GM21381 (cell line): ENCODE measurements at regions not wholly inside any gene's neighbourhood (a gene's known extent, or its start where the extent isn't known, plus 50 kb on each side); places are given as distances from the start of the nearest gene placed in this dataset.
"Not testable (repeated sequence)": the region's sequence is repeated elsewhere in the genome, so short reads cannot be mapped to it uniquely, and the experiment has no call there.

ENCODE experiments used
- ATAC-seq: cut with Tn5 transposase; IDR thresholded peaks from one replicate; pipeline ENCODE4 v1.9.1; 2021; ENCODE audit warnings: mild to moderate bottlenecking, moderate library complexity; ENCODE audit not compliant: unreplicated experiment

GRCh38 chr17:74126179-74126900 lies 77.1 kb upstream of the RPL38 start:
- ATAC-seq: no peak

GRCh38 chr17:74126959-74127358 lies 76.5 kb upstream of the RPL38 start:
- ATAC-seq: no peak

GRCh38 chr17:74128456-74129211 lies 74.8 kb upstream of the RPL38 start:
- no peak for ATAC-seq

GRCh38 chr17:74129800-74130199 lies 73.7 kb upstream of the RPL38 start:
- ATAC-seq: not testable (repeated sequence)

- no peak for ATAC-seq
These were observed 73.2 kb upstream of the RPL38 start for GRCh38 chr17:74130276-74130675.

GRCh38 chr17:74130841-74131240 lies 72.6 kb upstream of the RPL38 start:
- ATAC-seq: no peak

- no peak for ATAC-seq
These were observed 71.1 kb upstream of the RPL38 start for GRCh38 chr17:74132354-74132753.

GRCh38 chr17:74133740-74134139 lies 69.7 kb upstream of the RPL38 start:
- no peak for ATAC-seq

GRCh38 chr17:74134234-74134633 lies 69.2 kb upstream of the RPL38 start:
- not testable (repeated sequence) for ATAC-seq

- no peak for ATAC-seq
These were observed 68.5 kb upstream of the RPL38 start for GRCh38 chr17:74134991-74135390.

GRCh38 chr17:74135391-74136167 lies 67.9 kb upstream of the RPL38 start:
- no peak for ATAC-seq

- no peak for ATAC-seq
These were observed 66.1 kb upstream of the RPL38 start for GRCh38 chr17:74137416-74137815.

- no peak for ATAC-seq
These were observed 64.4 kb upstream of the RPL38 start for GRCh38 chr17:74139120-74139519.

GRCh38 chr17:74140282-74140681 lies 63.2 kb upstream of the RPL38 start:
- ATAC-seq: no peak

GRCh38 chr17:74141612-74142011 lies 61.9 kb upstream of the RPL38 start:
- ATAC-seq: no peak

- not testable (repeated sequence) for ATAC-seq
These were observed 60.2 kb upstream of the RPL38 start for GRCh38 chr17:74143318-74143717.

GRCh38 chr17:74145756-74146155 lies 57.7 kb upstream of the RPL38 start:
- no peak for ATAC-seq

- no peak for ATAC-seq
These were observed 57.3 kb upstream of the RPL38 start for GRCh38 chr17:74146196-74146595.

GRCh38 chr17:74147056-74147835 lies 56.2 kb upstream of the RPL38 start:
- no peak for ATAC-seq

GRCh38 chr17:74147966-74148365 lies 55.5 kb upstream of the RPL38 start:
- no peak for ATAC-seq

- no peak for ATAC-seq
These were observed 55.0 kb upstream of the RPL38 start for GRCh38 chr17:74148446-74148845.
